NCI-H2227 treated with DMSO at 0.1 percent for 48 hours (cell line): ENCODE measurements at regions not wholly inside any gene's neighbourhood (a gene's known extent, or its start where the extent isn't known, plus 50 kb on each side); places are given as distances from the start of the nearest gene placed in this dataset.
"Not testable (repeated sequence)": the region's sequence is repeated elsewhere in the genome, so short reads cannot be mapped to it uniquely, and the experiment has no call there.

Experiments
- DNase-seq: peaks from one replicate; lab custom pipeline; 2025; lab: John Stamatoyannopoulos, UW

DNA sequence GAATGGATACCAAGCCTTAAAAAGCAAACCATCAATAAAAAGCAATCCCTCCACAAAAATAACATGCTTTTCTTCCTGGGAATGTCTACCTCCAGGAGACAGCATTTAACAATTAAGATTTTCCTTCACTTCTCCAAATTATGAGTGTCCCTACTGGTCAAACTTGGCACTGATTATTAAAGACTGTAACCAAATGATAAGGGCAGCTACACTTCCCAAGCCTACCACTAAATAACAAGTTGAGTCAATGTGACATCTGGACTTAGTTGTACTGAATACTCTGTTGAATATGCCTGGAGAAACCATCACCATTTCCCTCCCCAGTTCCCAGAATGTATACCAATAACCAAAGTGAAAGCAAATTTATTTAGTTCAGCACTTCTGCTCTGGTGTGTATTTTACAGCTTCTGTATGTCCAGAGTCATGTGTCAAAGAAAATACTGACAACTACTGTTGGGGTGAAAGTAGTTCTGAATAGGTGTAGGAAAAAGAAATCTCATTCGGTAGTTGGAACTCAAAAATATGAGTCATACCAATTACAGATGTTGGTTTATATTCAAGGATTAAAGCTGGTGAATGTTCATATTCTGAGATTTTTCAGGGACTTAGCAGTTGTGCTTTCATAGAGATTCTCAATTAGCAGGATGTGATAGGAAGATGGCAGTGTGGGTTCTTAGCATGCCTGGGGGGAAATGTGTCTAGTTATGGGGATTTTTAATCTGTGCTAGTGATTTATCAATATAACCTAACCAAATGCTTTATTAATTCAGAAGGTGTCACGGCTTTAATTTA, 1291.6 kb upstream of the GYPC start:
- no peak for DNase-seq

DNA sequence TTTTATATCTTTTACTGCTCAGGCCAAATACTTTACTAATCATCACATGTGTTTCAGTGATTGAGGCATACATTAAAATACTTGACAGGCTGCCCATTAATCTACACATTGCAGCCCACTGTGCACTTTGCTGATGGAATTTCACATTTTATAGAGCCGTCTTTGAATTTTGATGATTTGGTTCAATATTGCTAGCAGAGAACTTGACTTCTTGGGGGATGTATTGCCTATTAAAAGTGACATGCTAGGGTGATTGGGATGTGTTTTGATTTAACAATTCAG, 1291.0 kb upstream of the GYPC start:
- no peak for DNase-seq

DNA sequence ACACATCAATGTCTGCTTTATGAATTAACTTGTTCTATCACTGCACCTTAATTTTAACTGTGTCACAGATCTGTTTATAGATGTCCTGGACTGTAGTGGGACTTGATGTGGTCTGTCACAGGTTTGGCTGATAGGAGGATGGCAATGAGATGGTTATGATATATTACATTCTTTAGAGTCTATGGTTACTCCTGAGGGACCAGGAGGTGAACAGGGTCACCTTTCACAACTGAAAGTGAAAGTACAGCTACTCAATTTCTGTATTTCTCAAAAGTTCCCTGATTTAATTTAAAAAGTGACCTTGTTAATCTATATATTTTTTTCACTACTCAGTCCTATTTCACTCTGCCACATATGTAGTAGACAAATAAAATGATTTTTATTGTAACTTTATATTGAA, 1284.1 kb upstream of the GYPC start:
- no peak for DNase-seq

DNA sequence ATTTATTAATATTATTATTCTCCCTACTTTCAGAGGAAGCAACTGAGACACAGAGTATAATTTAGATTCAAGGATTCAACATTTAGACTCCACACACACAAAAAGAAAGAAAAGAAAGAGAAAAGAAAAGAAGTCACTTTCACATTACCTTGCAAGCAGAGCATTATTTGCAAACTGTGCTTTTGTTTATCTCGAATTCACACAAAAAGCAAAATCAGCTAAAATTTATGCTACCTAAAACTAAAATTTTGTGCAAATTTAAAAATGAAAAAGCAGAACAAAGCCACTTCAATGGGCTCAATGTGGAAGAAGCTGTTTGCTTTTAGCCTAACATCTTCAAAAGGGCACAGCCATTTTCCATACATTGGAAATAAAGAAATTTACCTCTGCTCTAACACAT, 1282.7 kb upstream of the GYPC start:
- no peak for DNase-seq

DNA sequence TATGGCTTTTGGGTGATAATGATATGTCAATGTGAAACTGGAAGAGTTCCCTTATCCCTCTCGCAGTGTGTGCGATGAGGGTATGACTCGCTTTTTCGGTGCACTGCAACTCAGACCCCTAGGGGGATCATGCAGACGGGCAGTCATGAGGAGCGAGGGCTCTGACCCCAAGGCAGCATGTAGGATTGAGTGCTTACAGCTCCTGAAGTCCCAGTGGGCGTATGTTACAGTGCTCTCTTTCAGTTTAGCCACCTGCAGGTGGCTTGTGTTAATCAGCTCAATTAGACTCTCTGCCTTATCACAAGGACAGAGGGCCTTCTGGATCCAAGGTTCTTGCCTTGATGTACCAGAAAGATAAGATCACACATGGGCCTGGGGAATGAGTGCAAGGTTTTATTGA, 1269.9 kb upstream of the GYPC start:
- no peak for DNase-seq

DNA sequence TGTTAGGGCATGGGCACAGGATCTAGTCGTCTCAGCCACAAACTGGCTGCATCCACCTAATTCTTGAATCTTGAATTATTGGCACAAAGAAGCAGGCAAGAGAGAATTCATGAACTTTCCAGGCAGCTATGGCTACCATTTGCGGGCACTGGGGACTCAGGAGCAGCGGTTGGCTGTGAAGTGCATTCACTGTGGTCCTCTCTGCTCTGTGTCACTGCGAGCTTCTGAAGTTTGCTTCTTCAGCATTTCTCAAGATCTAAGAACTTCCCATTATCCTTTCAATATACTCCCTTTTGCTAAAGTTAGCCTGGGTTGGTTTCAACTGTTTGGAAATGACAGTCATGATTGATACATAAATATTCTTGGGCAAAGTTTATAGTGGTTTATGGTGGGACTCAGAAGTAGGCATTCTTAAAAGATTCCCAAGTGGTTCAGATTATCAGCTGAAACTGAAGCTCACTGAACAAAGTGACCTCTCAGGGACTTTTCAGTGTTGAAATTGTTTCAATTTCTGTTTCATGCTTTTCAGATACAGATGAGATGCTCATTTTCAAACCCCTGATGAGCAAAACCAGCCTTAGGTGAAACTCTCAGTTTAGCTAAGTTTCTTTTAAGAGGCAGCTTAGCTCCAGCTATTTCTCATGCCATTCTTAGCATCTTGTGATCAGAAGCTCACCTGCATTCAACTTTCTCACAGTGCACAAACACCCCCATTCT, 1258.3 kb upstream of the GYPC start:
- no peak for DNase-seq

DNA sequence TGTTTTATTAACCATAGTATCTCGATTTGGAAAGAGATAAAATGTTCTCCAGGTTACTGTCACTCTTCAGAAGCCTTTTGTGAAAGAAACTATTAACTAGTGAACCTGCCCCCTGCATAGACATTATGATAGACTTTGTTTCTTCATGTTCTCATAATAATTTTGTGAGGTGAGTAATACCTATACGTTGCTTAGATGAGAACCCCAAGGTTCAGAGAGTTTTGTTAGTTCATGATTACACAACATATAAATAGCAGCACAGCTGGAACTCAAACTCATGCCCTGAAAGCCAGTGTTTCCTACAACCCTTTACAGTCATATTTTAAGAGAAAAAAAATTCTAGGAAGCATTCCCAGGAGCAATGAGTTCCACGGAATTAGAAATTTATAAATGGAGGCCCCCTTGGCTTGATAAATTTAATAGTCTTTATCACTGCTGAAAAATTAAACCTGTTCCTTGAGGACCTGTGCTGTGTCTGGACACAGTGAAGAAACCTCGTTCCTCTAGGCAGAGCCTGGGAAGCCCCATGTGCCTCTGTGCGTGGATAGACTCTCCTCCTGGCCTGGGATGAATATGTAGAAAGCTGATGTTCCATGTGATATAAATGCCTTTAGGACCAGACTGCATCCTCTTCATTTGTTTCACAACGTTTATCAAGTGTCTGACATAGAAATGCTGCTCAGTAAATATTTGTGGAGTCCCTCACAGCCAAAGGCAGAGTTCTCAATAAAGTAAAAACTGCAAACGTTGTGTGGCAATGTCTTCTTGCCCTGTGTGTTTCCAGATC, 1257.0 kb upstream of the GYPC start:
- DNase-seq = no peak

DNA sequence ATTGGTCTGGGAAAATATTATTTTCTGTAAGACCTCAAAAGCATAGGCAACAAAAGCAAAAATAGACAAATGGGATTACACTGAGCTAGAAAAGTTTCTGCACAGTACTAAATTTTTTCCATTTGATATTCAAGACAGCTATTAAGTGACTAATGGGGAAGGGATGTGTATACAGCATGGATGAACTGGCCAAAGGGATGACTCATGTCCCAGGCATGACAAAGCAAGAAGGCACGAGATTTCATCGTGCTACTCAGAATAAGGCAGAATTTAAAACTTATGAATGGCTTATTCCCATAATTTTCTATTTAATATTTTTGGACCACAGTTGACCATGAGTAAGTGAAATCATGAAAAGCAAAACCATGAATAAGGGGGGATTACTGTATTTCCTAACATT, 1250.1 kb upstream of the GYPC start:
- DNase-seq = no peak

DNA sequence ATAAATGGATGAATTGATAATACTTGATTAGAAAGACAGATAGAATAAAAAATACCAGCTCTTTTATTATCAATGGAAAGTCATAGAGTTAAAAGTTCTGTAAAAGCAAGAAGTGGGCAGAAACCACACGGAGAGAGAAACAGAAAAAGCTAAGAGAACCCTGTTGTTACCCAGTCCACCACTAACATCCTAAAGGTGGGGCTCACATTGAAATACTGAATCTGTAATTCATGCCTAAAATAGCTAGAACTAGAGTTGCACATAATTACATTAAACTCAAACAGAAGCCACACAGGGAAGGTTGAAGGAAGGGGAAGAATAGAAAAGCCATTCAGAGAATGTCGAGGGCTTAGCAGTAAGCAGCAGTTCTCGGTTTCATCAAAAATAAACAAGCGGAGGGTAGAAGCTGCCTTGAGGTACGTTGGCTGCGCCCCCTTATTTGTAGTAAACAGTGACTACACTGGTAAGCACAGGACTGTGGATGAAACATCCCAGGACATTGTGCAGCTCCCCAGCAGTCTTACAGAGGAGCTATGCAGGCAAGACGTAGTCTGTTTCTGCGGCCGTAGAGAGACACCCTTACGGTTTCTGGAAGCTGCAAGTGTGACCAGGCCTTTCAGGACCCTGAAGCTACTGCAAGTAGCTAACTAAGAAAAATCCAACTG, 1247.0 kb upstream of the GYPC start:
- DNase-seq = no peak

DNA sequence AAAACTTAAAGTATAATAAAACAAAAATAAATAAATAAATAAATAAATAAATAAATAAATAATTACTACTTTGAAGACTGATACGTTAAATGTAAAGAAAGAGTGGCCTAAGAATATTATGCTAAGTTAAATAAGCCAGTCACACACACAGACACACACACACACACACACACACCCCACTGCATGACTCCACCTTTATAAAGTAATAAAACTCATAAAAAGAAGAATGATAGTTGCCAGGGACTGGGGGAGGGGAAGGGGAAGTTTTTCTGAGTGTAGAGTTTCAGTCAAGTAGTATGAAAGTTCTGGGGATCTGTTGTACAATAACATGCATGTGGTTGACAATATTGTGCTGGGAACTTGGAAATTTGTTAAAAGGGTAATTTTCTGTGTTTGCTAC, 1237.5 kb upstream of the GYPC start:
- no peak for DNase-seq

DNA sequence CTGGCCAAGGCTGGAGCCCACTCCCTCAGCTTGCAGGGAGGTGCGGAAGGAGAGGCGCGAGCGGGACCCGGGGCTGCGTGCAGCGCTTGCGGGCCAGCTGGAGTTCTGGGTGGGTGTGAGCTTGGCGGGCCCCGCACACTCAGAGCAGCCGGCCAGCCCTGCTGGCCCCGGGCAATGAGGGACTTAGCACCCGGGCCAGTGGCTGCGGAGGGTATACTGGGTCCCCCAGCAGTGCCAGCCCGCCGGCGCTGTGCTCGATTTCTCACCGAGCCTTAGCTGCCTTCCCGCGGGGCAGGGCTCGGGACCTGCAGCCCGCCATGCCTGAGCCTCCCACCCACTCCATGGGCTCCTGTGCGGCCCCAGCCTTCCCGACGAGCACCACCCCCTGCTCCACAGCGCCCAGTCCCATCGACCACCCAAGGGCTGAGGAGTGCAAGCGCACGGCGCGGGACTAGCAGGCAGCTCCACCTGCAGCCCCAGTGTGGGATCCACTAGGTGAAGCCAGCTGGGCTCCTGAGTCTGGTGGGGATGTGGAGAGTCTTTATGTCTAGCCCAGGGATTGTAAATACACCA, 1233.7 kb upstream of the GYPC start:
- DNase-seq = not testable (repeated sequence)

DNA sequence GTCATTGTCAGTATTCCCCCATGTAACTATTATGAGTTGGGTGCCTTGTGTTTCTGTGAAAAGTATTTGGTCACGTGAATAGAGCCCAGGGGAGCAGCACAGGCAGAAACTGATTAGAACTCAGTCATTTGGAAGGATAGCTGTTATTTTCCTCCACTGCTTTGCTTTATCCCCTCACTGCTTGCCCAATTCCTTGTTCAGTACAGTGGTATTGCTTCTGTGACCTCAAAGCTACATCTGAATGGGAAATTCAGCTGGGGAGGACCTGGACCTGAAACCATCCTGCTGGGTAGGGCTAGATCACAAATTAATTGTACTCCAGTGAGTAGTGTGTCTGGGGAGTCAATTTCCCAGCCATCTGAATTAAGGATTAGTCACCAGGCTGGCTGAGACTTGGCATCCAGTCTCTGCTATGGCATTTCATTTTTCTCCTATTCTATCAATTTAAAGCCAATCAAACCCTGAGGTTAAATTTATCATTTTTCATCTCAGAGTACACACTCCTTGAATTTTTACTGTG, 1231.6 kb upstream of the GYPC start:
- DNase-seq = no peak

DNA sequence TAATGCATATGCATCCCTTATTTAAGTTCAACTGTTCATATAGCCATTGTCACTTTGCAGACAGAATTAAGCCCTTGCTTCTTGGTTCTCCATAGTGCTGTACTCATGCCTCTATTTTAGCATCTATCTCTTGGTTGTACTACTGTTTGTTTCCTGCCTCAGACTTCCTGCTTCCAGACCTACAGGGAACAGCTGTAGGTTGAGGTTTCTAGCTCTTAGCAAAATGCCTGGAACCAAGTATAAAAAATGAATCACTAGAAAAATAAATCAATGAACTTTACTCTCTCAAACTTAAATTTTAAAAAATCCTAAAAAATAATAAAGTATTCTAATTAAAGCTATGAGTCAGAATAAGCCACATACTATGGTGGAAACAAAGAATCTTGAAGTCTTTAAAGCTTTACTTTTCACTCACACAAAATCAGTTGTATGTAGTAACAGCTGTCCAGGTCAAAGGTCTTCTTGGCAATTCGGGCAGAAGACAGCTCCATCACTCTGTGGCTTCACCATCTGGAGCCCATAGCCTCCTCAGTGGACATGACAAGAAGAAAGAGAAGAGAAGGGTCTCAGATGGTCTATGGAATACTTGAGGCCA, 1228.1 kb upstream of the GYPC start:
- no peak for DNase-seq

DNA sequence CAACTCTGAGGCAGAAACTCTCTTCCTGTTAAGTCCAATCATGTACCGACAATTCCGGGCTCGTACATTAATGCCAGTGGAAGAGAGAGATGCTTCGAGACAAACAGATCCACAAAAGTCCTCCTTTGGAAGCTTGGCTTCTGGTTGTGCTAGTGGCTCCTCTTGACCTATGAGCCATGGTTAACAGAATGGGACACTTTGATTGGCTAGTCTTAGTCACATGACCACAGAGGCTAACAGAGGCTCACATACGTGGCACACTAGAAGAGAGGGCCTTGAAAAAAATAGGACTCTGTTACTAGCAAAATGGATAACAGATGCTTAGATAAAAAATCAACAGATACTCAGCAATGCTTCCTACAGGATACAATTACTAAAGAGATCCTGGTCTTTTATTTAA, 1211.9 kb upstream of the GYPC start:
- no peak for DNase-seq

DNA sequence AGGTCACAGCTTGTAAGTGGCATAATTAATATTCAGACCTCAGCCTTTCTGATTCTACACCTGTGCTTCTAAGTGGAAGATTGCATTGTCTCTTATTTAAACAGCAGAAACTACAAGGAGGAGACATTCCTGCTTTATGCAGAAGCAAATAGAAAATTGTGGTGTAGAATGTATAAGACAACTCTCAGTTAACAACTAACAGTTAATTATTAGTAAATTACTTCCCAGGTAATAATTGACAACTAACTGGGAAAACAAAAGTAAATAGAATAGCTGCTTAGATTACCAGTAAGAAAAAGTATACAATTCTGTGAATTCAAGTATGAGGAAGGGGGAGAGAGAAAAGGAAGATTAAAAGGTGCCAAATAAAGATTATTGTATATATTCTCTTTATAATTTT, 1210.5 kb upstream of the GYPC start:
- no peak for DNase-seq

DNA sequence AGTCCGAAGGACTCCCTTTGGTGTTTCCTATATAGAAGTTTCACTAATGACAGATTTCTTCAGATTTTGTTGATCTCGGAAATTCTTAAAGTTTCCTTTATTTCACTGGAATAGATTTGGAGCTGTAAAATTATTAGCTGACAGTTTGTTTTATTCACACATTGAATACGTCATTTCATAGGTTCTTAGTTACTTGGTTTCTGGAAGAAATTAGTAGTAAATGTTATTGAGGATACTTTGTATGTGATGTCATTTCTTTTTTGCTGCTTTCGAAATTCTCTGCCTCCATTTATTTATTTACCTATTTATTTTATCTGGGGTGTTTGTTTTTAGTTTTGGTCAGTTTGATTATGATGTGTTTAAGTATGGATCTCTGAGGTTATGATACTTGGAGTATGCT, 1205.9 kb upstream of the GYPC start:
- DNase-seq = no peak

DNA sequence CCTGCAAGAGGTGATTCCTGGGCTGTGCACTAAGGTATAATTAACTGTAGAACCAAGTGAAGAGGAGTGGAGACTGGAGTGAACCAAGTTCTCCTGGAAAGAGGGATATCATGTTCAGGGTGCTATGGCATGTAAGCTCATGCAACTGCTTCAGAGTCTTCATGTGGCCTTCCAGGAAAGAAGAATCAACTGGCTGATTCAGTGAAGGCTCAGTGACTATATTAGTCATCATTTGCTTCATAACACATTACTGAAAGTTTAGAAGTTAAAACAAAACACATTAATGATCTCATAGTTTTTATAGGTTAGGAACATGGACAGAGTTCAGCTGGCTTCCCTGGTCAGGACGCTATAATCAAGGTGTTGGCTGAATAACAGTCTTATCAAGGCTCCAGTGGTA, 1200.8 kb upstream of the GYPC start:
- no peak for DNase-seq

DNA sequence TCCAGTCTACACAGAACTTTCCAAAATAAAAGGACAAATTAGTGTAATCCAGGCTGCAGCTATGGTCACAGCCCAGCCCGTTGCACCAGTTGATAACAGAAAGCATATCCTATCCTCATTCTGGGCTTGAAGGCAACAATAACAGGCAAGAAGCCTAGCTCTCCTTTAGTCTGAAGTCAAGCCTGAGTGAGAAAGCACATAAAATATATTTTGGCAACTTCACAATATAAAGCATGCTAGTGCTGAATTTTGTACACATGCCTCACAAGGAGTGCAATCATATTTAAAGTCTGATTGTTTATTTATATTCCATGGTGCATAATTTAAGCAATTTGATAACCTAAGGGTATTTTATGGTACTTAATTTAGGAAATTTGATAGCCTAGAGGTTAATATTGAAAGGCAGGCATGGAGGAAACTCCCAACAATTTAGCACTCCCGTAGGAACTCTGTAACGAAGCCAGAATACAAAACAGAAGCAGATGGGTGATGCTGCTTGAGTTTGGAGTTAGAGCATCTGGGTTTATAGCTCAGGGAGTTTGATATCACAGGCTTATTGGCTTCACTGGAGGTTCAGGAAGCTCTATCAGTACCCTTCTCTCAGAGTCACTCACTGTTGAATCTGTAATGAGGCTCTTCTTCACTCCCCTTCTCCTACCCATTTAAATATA, 1199.1 kb upstream of the GYPC start:
- no peak for DNase-seq

DNA sequence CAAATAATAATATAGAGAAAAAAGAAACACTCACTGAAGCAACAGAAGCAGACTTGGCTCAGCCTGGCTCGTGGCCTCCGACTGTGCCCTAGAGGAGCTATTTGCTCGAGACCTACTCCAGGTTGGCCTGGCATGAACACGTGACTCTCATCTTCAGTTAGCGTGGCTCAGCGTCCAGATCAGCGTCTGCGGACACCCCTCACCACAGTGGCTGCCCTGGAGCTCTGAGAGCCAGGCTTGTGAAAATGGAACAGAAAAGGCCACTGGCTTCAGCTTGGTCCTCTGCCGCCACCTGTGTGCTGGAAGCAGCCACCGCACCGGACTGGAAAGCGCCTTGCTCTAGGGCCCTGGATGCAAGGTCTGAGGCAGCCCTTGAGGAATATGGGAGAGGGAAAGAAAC, 1184.0 kb upstream of the GYPC start:
- DNase-seq = no peak

DNA sequence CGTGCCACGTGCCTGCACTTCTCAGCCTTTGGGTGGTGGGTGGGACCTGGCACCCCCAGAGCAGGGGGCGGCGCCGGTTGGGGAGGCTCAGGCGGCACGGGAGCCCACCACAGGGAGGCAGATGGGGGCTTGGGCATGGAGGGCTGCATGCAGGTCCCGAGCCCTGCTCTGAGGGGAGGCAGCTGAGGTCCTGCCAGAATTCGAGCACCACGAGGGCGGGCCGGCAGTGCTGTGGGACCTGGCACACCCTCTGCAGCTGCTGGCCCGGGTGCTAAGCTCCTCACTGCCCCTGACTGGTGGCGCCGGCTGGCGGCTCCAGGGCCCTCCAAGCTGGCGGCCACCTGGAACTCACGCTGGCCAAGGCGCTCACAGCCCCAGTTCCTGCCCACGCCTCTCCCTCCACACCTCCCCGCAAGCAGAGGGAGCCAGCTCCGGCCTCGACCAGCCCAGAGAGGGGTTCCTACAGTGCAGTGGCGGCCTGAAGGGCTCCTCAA, 1176.8 kb upstream of the GYPC start:
- no peak for DNase-seq

DNA sequence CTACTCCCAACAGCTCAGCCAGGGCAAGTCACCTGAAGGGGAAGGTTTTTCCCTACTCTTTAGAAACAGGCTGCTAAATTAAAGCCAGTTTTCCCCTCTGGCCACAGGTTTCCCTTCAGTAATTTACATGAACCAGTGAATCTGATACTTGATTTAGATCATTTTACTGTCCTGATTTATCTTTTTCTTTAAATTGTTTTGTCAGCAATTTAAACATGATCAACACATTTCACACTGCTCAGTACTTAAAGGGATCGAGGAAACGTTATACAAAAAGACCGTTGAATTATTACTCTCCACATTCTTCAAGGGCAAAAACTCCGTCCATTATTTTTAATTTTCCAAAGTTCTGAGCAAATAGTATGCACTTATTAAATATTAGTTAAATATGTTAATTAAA, 1165.7 kb upstream of the GYPC start:
- no peak for DNase-seq
